CD4-positive, alpha-beta memory T cell (primary cell): ENCODE measurements at regions not wholly inside any gene's neighbourhood (a gene's known extent, or its start where the extent isn't known, plus 50 kb on each side); places are given as distances from the start of the nearest gene placed in this dataset.

ENCODE experiments used
- CTCF ChIA-PET: fragments of 350-600 bp; sonication (Branson Sonifier 250); formaldehyde crosslinking; loops from one replicate; lab custom pipeline; 2021; ENCODE audit warnings: inconsistent platforms; ENCODE audit not compliant: partially characterized antibody; lab: Charles Lee
- POLR2A ChIA-PET: fragments of 350-600 bp; sonication (Branson Sonifier 250); formaldehyde crosslinking; loops from one replicate; lab custom pipeline; 2021; ENCODE audit not compliant: partially characterized antibody; lab: Charles Lee
- DNase-seq, 5 donors: peaks; one replicate each; pipeline versions ENCODE4 v3.0.0 to v3.0.0-alpha.2; 2020 to 2022; ENCODE audit warnings: mixed read lengths in 1 of 5
- H3K27ac ChIP-seq: one replicate; pipeline ENCODE4 v1.7.0; 2013; ENCODE audit warnings: low read depth, low read length
- H3K27me3 ChIP-seq: 2 replicates; pipeline ENCODE4 v1.7.0; 2013; ENCODE audit warnings: mild to moderate bottlenecking, low read length, moderate library complexity; ENCODE audit not compliant: insufficient read depth
- H3K36me3 ChIP-seq: 2 replicates; pipeline ENCODE4 v1.7.0; 2013; ENCODE audit warnings: mild to moderate bottlenecking, low read length, moderate library complexity; ENCODE audit not compliant: insufficient read depth
- H3K4me1 ChIP-seq: 2 replicates; pipeline ENCODE4 v1.7.0; 2013; ENCODE audit warnings: mild to moderate bottlenecking, low read length, moderate library complexity; ENCODE audit not compliant: insufficient read depth
- H3K4me3 ChIP-seq, 2 donors: one replicate each; pipeline ENCODE4 v1.7.0; 2013; ENCODE audit warnings: low read length in 2 of 2, mild to moderate bottlenecking in 1 of 2
- H3K9me3 ChIP-seq, 2 donors: one replicate each; pipeline ENCODE4 v1.7.0; 2013; ENCODE audit warnings: low read length in 2 of 2, control low read depth in 1 of 2; ENCODE audit not compliant: control insufficient read depth in 1 of 2
- H3K27ac Mint-ChIP-seq, 7 donors: one replicate each; pipeline ENCODE4 v1.8.0; 2020 to 2021; ENCODE audit warnings: mixed read lengths in 7 of 7, mild to moderate bottlenecking in 6 of 7, inconsistent platforms in 3 of 7, moderate library complexity in 3 of 7
- H3K27me3 Mint-ChIP-seq, 2 donors: one replicate each; pipeline ENCODE4 v1.8.0; 2020 to 2021; ENCODE audit warnings: mixed read lengths in 2 of 2
- H3K36me3 Mint-ChIP-seq, 2 donors: one replicate each; pipeline ENCODE4 v1.8.0; 2020 to 2021; ENCODE audit warnings: mixed read lengths in 2 of 2, inconsistent platforms in 1 of 2, mild to moderate bottlenecking in 1 of 2
- H3K4me1 Mint-ChIP-seq, 4 donors: one replicate each; pipeline ENCODE4 v1.8.0; 2020 to 2021; ENCODE audit warnings: mixed read lengths in 4 of 4, mild to moderate bottlenecking in 1 of 4
- H3K4me3 Mint-ChIP-seq, 8 donors: one replicate each; pipeline ENCODE4 v1.8.0; 2020 to 2021; ENCODE audit warnings: mixed read lengths in 8 of 8, mild to moderate bottlenecking in 7 of 8, moderate library complexity in 6 of 8, inconsistent platforms in 3 of 8
- H3K9me3 Mint-ChIP-seq, 8 donors: one replicate each; pipeline ENCODE4 v1.8.0; 2020 to 2021; ENCODE audit warnings: mixed read lengths in 8 of 8, mild to moderate bottlenecking in 5 of 8, inconsistent platforms in 3 of 8, moderate library complexity in 1 of 8
- intact Hi-C: fragments of 100-400 bp; cut with micrococcal nuclease; formaldehyde crosslinking; loops from one replicate; pipeline ENCODE4 v1.15.1; 2023

DNA sequence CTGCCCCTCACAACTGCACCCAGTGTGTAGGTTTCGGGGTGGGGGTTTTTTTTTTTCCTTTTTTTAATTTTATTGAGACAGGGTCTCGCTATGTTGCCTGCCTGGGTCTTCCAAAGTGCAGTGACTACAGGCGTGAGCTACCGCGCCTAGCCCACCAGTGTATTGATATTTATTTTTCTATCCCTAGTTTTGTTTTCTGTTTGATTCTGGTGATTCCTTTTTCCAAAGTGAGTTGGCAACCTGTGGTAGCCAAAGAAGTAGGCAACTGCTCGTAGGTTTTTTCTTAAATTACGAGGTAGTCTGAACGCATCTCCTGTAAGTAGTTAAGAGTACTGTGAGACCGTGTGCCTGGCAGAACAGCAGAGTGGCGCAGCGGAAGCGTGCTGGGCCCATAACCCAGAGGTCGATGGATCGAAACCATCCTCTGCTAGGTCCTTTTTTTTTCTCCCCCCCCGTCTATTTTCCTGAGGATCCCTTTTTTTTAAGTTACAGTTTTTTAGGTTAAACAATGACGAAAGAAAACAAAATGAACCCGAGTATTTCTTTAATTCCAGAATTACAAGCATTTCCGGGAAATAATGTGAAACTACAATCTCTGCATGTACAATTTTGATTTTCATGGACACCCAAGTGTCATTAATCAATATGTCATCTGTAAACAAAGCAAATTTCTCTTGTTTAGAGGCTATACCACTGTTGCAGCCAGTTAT, 78.7 kb upstream of the BTN3A2 start:
- Histone ChIP-seq H3K27me3 (no peaks in the 10 kb centered on the region), H3K4me1 (peaks cover 13% of the 10 kb centered on the region), H3K9me3 (no peaks in the 10 kb centered on the region), H3K27ac (peak overlapping the region; percentile 81), H3K4me3 (peak overlapping the region; percentile 51 to 75), H3K36me3 (no peaks in the 10 kb centered on the region)
- H3K9me3 Mint-ChIP-seq = peaks cover 0 to 23% (median 5%) of the 10 kb centered on the region in 8 donors
- intact Hi-C loops = loop anchor here (1.0 to 10.0 kb wide), 4 partner anchors 25 to 1548 kb away; a partner anchor contains a TSS
- H3K27ac Mint-ChIP-seq = peak overlapping the region; percentile 95 to 99 (median 99)
- POLR2A ChIA-PET = interaction anchor here (0.7 to 6.6 kb wide), 48 partner anchors 13 to 1607 kb away, joined by 3 to 497 read pairs (median 15); partner anchors contain the start of genes ABT1, HFE and HMGN4
- CTCF ChIA-PET = interaction anchor here (1.1 to 3.5 kb wide), 7 partner anchors 12 to 309 kb away, joined by 4 to 39 read pairs (median 4); a partner anchor contains a TSS
- peak overlapping the region; percentile 83 to 95 (median 91) for H3K4me3 Mint-ChIP-seq
- peaks cover 0 to 18% of the 10 kb centered on the region in 2 donors for H3K36me3 Mint-ChIP-seq
- H3K4me1 Mint-ChIP-seq = peaks cover 7 to 34% (median 19%) of the 10 kb centered on the region in 4 donors
- DNase-seq = peak; percentile 82 to 85 (median 84)
- H3K27me3 Mint-ChIP-seq = peaks cover 2 to 9% of the 10 kb centered on the region in 2 donors

DNA sequence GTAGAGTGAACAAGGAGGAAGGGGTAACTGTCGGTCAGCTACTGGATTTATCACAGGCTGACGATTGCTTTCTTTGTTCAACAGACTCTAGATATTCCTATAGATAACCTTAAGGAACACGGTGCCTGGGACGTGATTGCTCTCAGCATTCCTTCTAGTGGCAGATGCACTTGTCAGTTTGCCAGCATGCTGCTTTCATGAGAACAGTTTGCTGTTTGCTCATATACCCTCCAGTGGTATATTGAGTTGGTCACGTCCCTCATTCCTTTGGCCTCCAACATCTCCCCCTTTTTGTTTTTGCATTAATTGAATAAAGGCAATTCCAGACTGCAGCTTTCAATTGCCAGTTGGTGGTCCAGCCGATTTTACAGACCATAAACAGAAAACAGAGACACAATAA, 76.8 kb upstream of the BTN3A2 start:
- Histone ChIP-seq H3K4me3 (no peak overlapping the region), H3K36me3 (no peaks in the 10 kb centered on the region), H3K4me1 (peaks cover 10% of the 10 kb centered on the region), H3K27me3 (no peaks in the 10 kb centered on the region), H3K27ac (no peak overlapping the region), H3K9me3 (no peaks in the 10 kb centered on the region)
- H3K4me3 Mint-ChIP-seq = no peak overlapping the region
- peaks cover 0 to 18% of the 10 kb centered on the region in 2 donors for H3K36me3 Mint-ChIP-seq
- H3K27me3 Mint-ChIP-seq = peaks cover 2 to 9% of the 10 kb centered on the region in 2 donors
- H3K9me3 Mint-ChIP-seq = peaks cover 0 to 23% (median 5%) of the 10 kb centered on the region in 8 donors
- intact Hi-C loops = loop anchor here (5.0 to 10.0 kb wide), 2 partner anchors 186 to 1547 kb away; a partner anchor contains a TSS
- no peak for DNase-seq
- H3K4me1 Mint-ChIP-seq = peaks cover 6 to 27% (median 15%) of the 10 kb centered on the region in 4 donors
- CTCF ChIA-PET = no interaction called here
- peak overlapping the region in 1 of 7 donors; percentile 95 for H3K27ac Mint-ChIP-seq
- POLR2A ChIA-PET = interaction anchor here (1.1 to 1.8 kb wide), 3 partner anchors 72 to 111 kb away, joined by 3 to 7 read pairs (median 4); a partner anchor contains a TSS

DNA sequence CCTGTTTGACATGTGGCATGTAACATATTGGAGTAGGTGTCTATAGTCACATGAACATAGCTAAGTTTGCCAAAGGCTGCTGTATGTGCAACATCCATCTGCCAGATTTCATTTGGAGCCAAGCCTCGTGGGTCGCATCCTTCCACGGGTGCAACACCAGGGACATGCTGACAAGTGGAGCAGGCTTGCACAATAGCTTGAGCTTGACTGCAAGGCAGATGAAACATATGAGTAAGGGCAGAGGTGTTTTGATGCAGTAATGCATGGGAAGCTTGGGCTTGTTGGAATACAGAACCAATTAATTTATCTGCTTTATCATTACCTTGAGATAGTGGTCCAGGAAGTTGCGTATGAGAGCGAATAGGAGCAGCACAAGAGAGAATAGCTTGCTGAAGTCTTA, 74.1 kb upstream of the BTN3A2 start:
- Mint-ChIP-seq H3K4me1 (peaks cover 5 to 15% (median 10%) of the 10 kb centered on the region in 4 donors), H3K4me3 (no peak overlapping the region), H3K27me3 (peaks cover 5% of the 10 kb centered on the region in 2 donors), H3K9me3 (peaks cover 0 to 11% (median 5%) of the 10 kb centered on the region in 8 donors), H3K36me3 (peaks cover 0 to 7% of the 10 kb centered on the region in 2 donors), H3K27ac (peak overlapping the region in 1 of 7 donors; percentile 6)
- ChIA-PET POLR2A (interaction anchor here (2.4 kb wide), 1 partner anchor 13 kb away, joined by 7 read pairs; no protein-coding TSS in a partner anchor), CTCF (interaction anchor here (1.9 kb wide), 1 partner anchor 18 kb away, joined by 5 read pairs; no protein-coding TSS in a partner anchor)
- Histone ChIP-seq H3K4me1 (peaks cover 4% of the 10 kb centered on the region), H3K27me3 (no peaks in the 10 kb centered on the region), H3K36me3 (no peaks in the 10 kb centered on the region), H3K4me3 (no peak overlapping the region), H3K27ac (no peak overlapping the region), H3K9me3 (no peaks in the 10 kb centered on the region)
- DNase-seq = no peak
- intact Hi-C loops = loop anchor here (1.0 kb wide), 1 partner anchor 13 kb away; no protein-coding TSS in a partner anchor

DNA sequence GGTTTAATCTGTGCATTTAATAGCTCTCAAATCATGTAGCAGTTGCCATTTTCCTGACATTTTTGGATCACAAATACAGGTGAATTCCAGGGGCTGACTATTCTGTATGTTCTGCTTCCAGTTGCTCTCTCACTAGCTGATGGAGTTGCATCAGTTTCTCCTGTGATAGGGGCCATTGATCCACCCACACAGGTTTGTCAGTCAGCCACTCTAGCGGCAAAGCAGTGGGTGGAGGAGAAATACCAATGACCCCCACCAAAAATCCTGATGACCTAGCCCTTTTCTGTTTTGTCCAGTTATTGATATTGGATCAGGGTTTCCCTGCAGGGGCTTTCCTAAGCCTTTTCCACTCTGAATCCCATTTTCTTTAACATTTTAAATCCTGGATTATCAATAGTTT, 72.3 kb upstream of the BTN3A2 start:
- peaks cover 4% of the 10 kb centered on the region for H3K4me1 ChIP-seq
- H3K9me3 ChIP-seq = no peaks in the 10 kb centered on the region
- no peak for DNase-seq
- intact Hi-C loops = no loop called here
- POLR2A ChIA-PET = interaction anchor here (2.4 kb wide), 1 partner anchor 11 kb away, joined by 7 read pairs; no protein-coding TSS in a partner anchor
- Mint-ChIP-seq H3K27me3 (peaks cover 2 to 4% of the 10 kb centered on the region in 2 donors), H3K4me3 (no peak overlapping the region), H3K36me3 (no peaks in the 10 kb centered on the region), H3K27ac (no peak overlapping the region), H3K4me1 (peaks cover 2 to 9% (median 4%) of the 10 kb centered on the region in 4 donors), H3K9me3 (peaks cover 0 to 5% (median under 1%) of the 10 kb centered on the region in 8 donors)
- no peaks in the 10 kb centered on the region for H3K27me3 ChIP-seq
- H3K36me3 ChIP-seq = no peaks in the 10 kb centered on the region
- no peak overlapping the region for H3K27ac ChIP-seq
- no peak overlapping the region for H3K4me3 ChIP-seq
- CTCF ChIA-PET = interaction anchor here (0.9 kb wide), 1 partner anchor 76 kb away, joined by 3 read pairs; a partner anchor contains a TSS

GRCh38 chr6:26294302-26294701, 70.7 kb upstream of the BTN3A2 start:
- H3K36me3 ChIP-seq = no peaks in the 10 kb centered on the region
- no peak for DNase-seq
- no peak overlapping the region for H3K27ac ChIP-seq
- no peak overlapping the region for H3K4me3 ChIP-seq
- peaks cover 4% of the 10 kb centered on the region for H3K4me1 ChIP-seq
- no peak overlapping the region for H3K4me3 Mint-ChIP-seq
- no peak overlapping the region for H3K27ac Mint-ChIP-seq
- peaks cover 0 to 3% (median 0%) of the 10 kb centered on the region in 8 donors for H3K9me3 Mint-ChIP-seq
- H3K27me3 ChIP-seq = no peaks in the 10 kb centered on the region
- H3K9me3 ChIP-seq = no peaks in the 10 kb centered on the region
- ChIA-PET CTCF (no interaction called here), POLR2A (no interaction called here)
- intact Hi-C loops = no loop called here
- no peaks in the 10 kb centered on the region for H3K36me3 Mint-ChIP-seq
- peaks cover 2 to 4% of the 10 kb centered on the region in 2 donors for H3K27me3 Mint-ChIP-seq
- peaks cover 2 to 9% (median 4%) of the 10 kb centered on the region in 4 donors for H3K4me1 Mint-ChIP-seq

DNA sequence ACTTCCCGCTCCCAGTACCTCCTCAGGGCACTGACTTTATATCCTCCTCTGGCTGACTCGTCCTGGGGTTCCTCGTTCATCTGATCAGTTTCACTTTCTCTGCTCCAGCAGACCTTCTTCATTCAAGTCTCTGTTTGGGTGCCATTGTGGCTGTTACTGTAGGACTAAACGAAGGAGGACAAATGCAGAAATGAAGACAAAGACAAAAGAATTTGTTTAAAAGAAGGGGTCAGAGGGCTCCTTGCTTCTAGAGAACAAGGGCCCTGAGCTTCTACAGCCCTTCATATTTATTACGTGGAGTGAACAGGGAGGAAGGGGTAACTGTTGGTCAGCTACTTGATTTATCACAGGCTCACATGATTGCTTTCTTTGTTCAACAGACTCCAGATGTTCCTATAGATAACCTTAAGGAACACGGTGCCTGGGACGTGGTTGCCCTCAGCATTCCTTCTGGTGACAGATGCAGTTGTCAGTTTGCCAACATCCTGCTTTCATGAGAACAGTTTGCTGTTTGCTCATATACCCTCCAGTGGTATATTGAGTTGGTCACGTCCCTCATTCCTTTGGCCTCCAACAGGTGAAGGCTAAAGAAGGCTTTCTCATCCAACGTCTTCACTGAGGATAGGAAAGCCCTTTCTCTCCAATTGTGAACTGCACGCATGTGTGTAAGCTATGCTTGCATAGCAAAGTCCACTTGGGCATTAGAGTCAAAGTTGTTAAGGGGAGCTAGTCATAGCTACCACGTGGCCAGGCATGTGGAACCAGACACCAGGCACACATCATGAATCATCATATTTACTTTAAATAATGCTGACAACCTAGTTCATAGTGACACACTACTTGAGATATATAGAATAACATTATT, 69.1 kb upstream of the BTN3A2 start:
- H3K4me1 ChIP-seq = peaks cover 4% of the 10 kb centered on the region
- no peak overlapping the region for H3K27ac ChIP-seq
- peaks cover 2 to 9% (median 4%) of the 10 kb centered on the region in 4 donors for H3K4me1 Mint-ChIP-seq
- DNase-seq = no peak
- peak overlapping the region in 3 of 7 donors; percentile 1 to 5 (median 4) for H3K27ac Mint-ChIP-seq
- intact Hi-C loops = no loop called here
- H3K9me3 Mint-ChIP-seq = no peaks in the 10 kb centered on the region
- no peaks in the 10 kb centered on the region for H3K36me3 ChIP-seq
- POLR2A ChIA-PET = interaction anchor here (1.0 to 1.5 kb wide), 2 partner anchors 11 to 137 kb away, joined by 3 to 4 read pairs; no protein-coding TSS in a partner anchor
- no peaks in the 10 kb centered on the region for H3K36me3 Mint-ChIP-seq
- H3K27me3 Mint-ChIP-seq = peaks cover 2 to 4% of the 10 kb centered on the region in 2 donors
- peak overlapping the region in 7 of 8 donors; percentile 5 to 78 (median 46) for H3K4me3 Mint-ChIP-seq
- peak overlapping the region in 1 of 2 donors; percentile 33 for H3K4me3 ChIP-seq
- H3K27me3 ChIP-seq = no peaks in the 10 kb centered on the region
- H3K9me3 ChIP-seq = no peaks in the 10 kb centered on the region
- CTCF ChIA-PET = no interaction called here
